ENCODE measurements at regions not wholly inside any gene's neighbourhood (a gene's known extent, or its start where the extent isn't known, plus 50 kb on each side); places are given as distances from the start of the nearest gene placed in this dataset.

DNA sequence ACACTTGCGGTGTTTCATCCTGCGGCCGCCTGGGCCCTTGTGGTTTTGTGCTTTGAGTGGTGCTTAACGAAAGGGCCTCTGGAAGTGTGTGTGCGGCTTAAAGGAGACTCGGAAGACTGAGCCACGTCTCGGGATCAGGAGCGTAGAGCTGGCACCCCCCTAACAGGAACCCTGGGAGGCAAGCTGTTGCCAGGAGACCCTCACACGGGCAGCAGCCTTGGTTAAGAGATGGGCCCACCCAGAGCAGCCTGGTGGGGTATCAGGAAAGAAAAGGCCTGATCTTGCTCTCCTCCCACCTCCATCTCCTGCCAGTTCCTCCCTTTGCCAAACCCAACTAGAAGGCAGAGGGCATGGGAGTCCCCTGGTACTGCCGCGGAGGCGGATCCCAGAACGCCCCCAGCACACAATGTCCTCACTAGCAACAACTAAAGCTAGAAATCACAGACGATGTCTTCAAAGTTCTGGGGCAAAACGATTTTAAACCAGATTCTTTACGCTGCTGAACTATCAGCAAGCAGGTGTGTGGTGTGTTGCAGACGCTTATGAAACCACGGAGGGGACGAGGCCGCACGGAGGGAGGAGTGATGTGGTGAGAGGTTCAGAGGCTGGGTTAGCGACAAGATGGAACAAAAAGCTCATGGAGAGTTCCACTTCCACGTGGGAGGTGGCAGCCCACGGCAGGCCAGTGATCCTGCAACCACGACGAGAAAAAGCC lies 67.0 kb upstream of the INPP5A start:
- peaks cover 9% of the 10 kb centered on the region for H3K9me3 Mint-ChIP-seq (ENCODE audit: unreplicated experiment)
- no peak overlapping the region for H3K27ac Mint-ChIP-seq (ENCODE audit: unreplicated experiment)
- H3K27me3 Mint-ChIP-seq (ENCODE audit: unreplicated experiment): peaks cover 7% of the 10 kb centered on the region
- TF ChIP-seq, protein P1, sequence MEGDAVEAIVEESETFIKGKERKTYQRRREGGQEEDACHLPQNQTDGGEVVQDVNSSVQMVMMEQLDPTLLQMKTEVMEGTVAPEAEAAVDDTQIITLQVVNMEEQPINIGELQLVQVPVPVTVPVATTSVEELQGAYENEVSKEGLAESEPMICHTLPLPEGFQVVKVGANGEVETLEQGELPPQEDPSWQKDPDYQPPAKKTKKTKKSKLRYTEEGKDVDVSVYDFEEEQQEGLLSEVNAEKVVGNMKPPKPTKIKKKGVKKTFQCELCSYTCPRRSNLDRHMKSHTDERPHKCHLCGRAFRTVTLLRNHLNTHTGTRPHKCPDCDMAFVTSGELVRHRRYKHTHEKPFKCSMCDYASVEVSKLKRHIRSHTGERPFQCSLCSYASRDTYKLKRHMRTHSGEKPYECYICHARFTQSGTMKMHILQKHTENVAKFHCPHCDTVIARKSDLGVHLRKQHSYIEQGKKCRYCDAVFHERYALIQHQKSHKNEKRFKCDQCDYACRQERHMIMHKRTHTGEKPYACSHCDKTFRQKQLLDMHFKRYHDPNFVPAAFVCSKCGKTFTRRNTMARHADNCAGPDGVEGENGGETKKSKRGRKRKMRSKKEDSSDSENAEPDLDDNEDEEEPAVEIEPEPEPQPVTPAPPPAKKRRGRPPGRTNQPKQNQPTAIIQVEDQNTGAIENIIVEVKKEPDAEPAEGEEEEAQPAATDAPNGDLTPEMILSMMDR (IDR thresholded peaks at IDR 0.05; ENCODE audit: partially characterized antibody, unreplicated experiment): no peak
- no peak for DNase-seq
- peaks cover 5% of the 10 kb centered on the region for H3K4me1 Mint-ChIP-seq (ENCODE audit: low read depth, unreplicated experiment)
- no peak overlapping the region for H3K4me3 Mint-ChIP-seq (ENCODE audit: unreplicated experiment)
- no peaks in the 10 kb centered on the region for H3K36me3 Mint-ChIP-seq (ENCODE audit: unreplicated experiment)

- Mint-ChIP-seq H3K9me3 (ENCODE audit: unreplicated experiment) (peaks cover 9% of the 10 kb centered on the region), H3K4me1 (ENCODE audit: low read depth, unreplicated experiment) (peaks cover 5% of the 10 kb centered on the region), H3K36me3 (ENCODE audit: unreplicated experiment) (no peaks in the 10 kb centered on the region), H3K4me3 (ENCODE audit: unreplicated experiment) (no peak overlapping the region), H3K27me3 (ENCODE audit: unreplicated experiment) (peaks cover 7% of the 10 kb centered on the region), H3K27ac (ENCODE audit: unreplicated experiment) (no peak overlapping the region)
- TF ChIP-seq, protein P1 (IDR thresholded peaks at IDR 0.05; ENCODE audit: partially characterized antibody, unreplicated experiment): no peak
- DNase-seq: no peak
These were observed 66.5 kb upstream of the INPP5A start for GRCh38 chr10:132471125-132471451.

DNA sequence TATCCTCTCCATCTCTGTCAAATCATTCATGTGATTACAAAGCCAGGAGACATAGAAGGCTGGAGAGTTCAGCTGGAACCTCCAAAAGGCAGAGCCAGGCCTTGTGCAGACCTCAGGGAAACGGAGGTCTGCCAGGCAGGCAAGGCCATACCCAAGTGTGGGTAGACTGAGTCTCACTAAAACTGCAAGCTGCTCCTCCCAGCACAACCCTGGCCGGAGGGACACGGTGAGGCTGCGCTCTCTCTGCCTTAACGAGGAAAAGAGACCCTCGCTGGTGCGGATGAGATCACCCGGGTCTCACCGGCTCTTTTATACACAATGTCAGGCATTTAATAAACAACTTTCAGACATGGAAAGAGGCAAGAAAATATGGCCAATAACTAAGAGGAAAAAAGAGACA lies 66.1 kb upstream of the INPP5A start:
- no peak for DNase-seq
- peaks cover 7% of the 10 kb centered on the region for H3K27me3 Mint-ChIP-seq (ENCODE audit: unreplicated experiment)

DNA sequence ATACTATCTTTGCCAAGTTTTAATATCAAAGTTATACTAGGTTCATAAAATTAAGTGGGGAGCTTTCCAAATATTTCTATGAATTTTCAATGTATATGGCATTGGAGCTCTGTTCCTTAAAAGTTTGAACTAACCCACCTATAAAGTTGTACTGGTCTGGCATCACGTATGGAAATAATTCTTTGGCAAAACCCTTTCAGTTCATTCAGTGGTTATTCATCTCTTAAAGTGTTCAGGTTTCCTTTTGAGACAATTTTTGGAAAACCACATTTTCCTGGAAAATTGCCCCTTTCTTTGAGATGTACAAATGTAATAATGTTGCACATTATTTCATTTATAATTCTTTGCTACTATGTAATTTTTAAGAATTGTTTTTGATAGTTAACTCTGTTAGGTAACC lies 62.5 kb upstream of the INPP5A start:
- H3K27me3 Mint-ChIP-seq (ENCODE audit: unreplicated experiment): peaks cover 7% of the 10 kb centered on the region
- no peak overlapping the region for H3K4me3 Mint-ChIP-seq (ENCODE audit: unreplicated experiment)
- peaks cover 9% of the 10 kb centered on the region for H3K9me3 Mint-ChIP-seq (ENCODE audit: unreplicated experiment)
- TF ChIP-seq, protein P1 (IDR thresholded peaks at IDR 0.05; ENCODE audit: partially characterized antibody, unreplicated experiment): no peak
- no peak for DNase-seq
- no peak overlapping the region for H3K27ac Mint-ChIP-seq (ENCODE audit: unreplicated experiment)
- H3K36me3 Mint-ChIP-seq (ENCODE audit: unreplicated experiment): no peaks in the 10 kb centered on the region
- no peaks in the 10 kb centered on the region for H3K4me1 Mint-ChIP-seq (ENCODE audit: low read depth, unreplicated experiment)

More for the DNA sequence above, 66.1 kb upstream of the INPP5A start:
- peaks cover 9% of the 10 kb centered on the region for H3K9me3 Mint-ChIP-seq (ENCODE audit: unreplicated experiment)
- no peak overlapping the region for H3K27ac Mint-ChIP-seq (ENCODE audit: unreplicated experiment)
- H3K4me1 Mint-ChIP-seq (ENCODE audit: low read depth, unreplicated experiment): peaks cover 5% of the 10 kb centered on the region
- H3K36me3 Mint-ChIP-seq (ENCODE audit: unreplicated experiment): no peaks in the 10 kb centered on the region
- TF ChIP-seq, protein P1 (IDR thresholded peaks at IDR 0.05; ENCODE audit: partially characterized antibody, unreplicated experiment): no peak
- no peak overlapping the region for H3K4me3 Mint-ChIP-seq (ENCODE audit: unreplicated experiment)

DNA sequence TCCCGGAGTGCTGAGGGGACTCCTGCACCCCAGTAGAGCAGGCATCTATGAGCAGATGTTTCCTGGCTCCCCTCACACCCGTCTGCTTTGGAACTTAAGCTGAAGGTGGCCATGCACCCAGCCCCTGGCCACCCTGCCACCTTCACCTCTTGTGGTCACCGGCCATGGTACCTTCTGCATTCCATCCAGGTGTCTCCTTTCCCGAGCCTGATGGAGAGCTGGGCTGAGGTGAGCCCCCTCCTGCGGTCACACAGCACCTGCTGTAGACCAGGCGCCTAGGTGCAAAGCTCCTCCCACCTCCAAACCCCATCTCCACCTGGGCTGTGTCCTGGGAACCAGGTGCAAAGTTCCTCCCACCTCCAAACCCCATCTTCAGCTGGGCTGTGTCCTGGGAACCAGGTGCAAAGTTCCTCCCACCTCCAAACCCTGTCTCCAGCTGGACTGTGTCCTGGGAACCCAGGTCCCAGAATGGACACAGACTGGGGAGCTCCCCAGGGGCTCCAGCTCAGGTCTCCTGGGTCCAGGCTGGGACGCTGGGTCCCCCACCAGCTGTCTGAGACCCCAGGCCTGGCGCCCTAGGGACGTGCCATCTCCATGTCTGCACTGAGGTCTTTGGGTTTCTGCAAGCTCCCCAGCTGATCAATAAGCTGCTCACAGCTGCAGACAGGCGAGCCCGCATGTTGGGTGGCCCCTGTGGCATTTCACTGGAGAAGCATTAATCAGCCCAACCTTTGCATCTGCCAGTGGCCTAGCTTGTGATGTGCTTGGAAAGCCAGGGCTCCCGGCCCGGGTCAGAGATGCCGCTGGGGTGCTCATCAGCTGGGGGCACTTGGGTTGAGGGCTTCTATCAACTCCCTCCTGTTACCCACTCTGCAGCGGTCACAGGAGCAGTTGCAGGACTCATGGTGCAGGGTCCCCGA lies 61.2 kb upstream of the INPP5A start:
- Mint-ChIP-seq H3K27me3 (ENCODE audit: unreplicated experiment) (peaks cover 4% of the 10 kb centered on the region), H3K27ac (ENCODE audit: unreplicated experiment) (no peak overlapping the region), H3K4me3 (ENCODE audit: unreplicated experiment) (no peak overlapping the region), H3K36me3 (ENCODE audit: unreplicated experiment) (no peaks in the 10 kb centered on the region), H3K9me3 (ENCODE audit: unreplicated experiment) (peaks cover 5% of the 10 kb centered on the region), H3K4me1 (ENCODE audit: low read depth, unreplicated experiment) (no peaks in the 10 kb centered on the region)
- TF ChIP-seq, protein P1 (IDR thresholded peaks at IDR 0.05; ENCODE audit: partially characterized antibody, unreplicated experiment): no peak
- no peak for DNase-seq
